ENCODE measurements at regions not wholly inside any gene's neighbourhood (a gene's known extent, or its start where the extent isn't known, plus 50 kb on each side); places are given as distances from the start of the nearest gene placed in this dataset.

DNA sequence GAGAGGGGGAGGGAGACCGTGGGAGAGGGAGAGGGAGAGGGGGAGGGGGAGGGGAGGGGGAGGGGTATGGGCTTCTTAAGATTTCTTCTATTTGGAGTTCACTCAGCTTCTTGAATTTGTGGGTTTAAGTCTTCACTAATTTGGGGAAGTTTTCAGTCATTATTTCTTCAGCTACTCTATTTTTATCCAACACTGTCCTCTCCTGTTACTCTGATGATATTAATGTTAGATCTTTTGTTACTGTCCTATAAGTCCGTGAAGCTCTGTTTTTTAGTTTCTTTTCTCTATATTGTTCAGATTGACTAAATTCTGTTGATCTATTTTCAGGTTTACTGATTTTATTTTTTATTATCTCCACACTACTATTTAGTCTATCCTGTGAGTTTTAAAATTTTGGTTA, 351.5 kb upstream of the TPM1 start:
- no peak for TF ChIP-seq REST (IDR thresholded peaks at IDR 0.05)
- TF ChIP-seq TAF1 (conservative IDR thresholded peaks at IDR 0.05): no peak
- TF ChIP-seq, protein P1, sequence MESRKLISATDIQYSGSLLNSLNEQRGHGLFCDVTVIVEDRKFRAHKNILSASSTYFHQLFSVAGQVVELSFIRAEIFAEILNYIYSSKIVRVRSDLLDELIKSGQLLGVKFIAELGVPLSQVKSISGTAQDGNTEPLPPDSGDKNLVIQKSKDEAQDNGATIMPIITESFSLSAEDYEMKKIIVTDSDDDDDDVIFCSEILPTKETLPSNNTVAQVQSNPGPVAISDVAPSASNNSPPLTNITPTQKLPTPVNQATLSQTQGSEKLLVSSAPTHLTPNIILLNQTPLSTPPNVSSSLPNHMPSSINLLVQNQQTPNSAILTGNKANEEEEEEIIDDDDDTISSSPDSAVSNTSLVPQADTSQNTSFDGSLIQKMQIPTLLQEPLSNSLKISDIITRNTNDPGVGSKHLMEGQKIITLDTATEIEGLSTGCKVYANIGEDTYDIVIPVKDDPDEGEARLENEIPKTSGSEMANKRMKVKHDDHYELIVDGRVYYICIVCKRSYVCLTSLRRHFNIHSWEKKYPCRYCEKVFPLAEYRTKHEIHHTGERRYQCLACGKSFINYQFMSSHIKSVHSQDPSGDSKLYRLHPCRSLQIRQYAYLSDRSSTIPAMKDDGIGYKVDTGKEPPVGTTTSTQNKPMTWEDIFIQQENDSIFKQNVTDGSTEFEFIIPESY (IDR thresholded peaks at IDR 0.05): no peak
- TF ChIP-seq, protein P2, sequence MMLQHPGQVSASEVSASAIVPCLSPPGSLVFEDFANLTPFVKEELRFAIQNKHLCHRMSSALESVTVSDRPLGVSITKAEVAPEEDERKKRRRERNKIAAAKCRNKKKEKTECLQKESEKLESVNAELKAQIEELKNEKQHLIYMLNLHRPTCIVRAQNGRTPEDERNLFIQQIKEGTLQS (IDR thresholded peaks at IDR 0.05): no peak
- TF ChIP-seq GABPA (IDR thresholded peaks at IDR 0.05 in 1 of 2, conservative IDR thresholded peaks at IDR 0.05 in 1 of 2): no peak
- TF ChIP-seq MAX (IDR thresholded peaks at IDR 0.05): no peak
- TF ChIP-seq EGR1 (IDR thresholded peaks at IDR 0.05; ENCODE audit: low read depth in 2 of 2): no peak
- TF ChIP-seq HNF4A (conservative IDR thresholded peaks at IDR 0.05): no peak
- TF ChIP-seq FOXA1 (IDR thresholded peaks at IDR 0.05): no peak
- no peak for TF ChIP-seq FOXA2 (IDR thresholded peaks at IDR 0.05)
- TF ChIP-seq YY1 (IDR thresholded peaks at IDR 0.05): no peak
- TF ChIP-seq SP1 (IDR thresholded peaks at IDR 0.05): no peak
- no peak for TF ChIP-seq HNF4G (IDR thresholded peaks at IDR 0.05)
- TF ChIP-seq RAD21 (IDR thresholded peaks at IDR 0.05): no peak
- no peak for DNase-seq (ENCODE audit: low spot score)
- WGBS: 89% methylated on average over 2 of the region's 2 CpGs
- Histone ChIP-seq H3K4me1 (ENCODE audit: control insufficient read depth in 4 of 4, insufficient read depth in 4 of 4, low read length in 3 of 4) (no peaks in the 10 kb centered on the region), H3K27me3 (ENCODE audit: control insufficient read depth in 4 of 4, insufficient read depth in 4 of 4, low read length in 3 of 4) (no peaks in the 10 kb centered on the region), H3K27ac (ENCODE audit: low read depth in 1 of 2, low read length in 2 of 2) (no peak overlapping the region), H3K4me3 (ENCODE audit: low read depth in 1 of 3, low read length in 3 of 3) (no peak overlapping the region), H3K9me3 (ENCODE audit: control insufficient read depth in 4 of 4, low read length in 3 of 4) (no peaks in the 10 kb centered on the region), H3K9ac (ENCODE audit: low read depth in 1 of 2, low read length in 2 of 2) (no peak overlapping the region), H3K36me3 (ENCODE audit: control insufficient read depth in 4 of 4, insufficient read depth in 3 of 4, low read depth in 1 of 4, low read length in 3 of 4) (peaks cover 0 to 3% (median 0%) of the 10 kb centered on the region in 4 donors)

DNA sequence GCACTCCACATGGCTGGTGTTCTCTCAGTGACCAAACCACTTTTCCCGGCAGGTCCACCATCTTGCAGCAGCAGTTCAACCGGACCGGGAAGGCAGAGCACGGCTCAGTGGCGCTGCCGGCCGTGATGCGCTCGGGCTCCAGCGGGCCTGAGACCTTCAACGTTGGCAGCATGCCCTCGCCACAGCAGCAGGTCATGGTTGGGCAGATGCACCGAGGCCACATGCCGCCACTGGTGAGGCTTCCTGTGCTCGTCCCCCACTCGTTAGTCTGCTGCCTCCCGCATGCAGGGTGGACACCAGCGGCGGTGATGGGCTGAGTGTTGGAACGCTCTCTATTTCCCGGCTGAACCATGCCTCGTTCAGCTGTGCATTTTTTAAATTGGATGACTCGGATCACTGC, 344.9 kb upstream of the TPM1 start:
- peaks cover 0 to 9% (median 0%) of the 10 kb centered on the region in 4 donors for H3K36me3 ChIP-seq (ENCODE audit: control insufficient read depth in 4 of 4, insufficient read depth in 3 of 4, low read depth in 1 of 4, low read length in 3 of 4)
- H3K9ac ChIP-seq (ENCODE audit: low read depth in 1 of 2, low read length in 2 of 2): no peak overlapping the region
- no peaks in the 10 kb centered on the region for H3K27me3 ChIP-seq (ENCODE audit: control insufficient read depth in 4 of 4, insufficient read depth in 4 of 4, low read length in 3 of 4)
- no peak overlapping the region for H3K4me3 ChIP-seq (ENCODE audit: low read depth in 1 of 3, low read length in 3 of 3)
- no peak overlapping the region for H3K27ac ChIP-seq (ENCODE audit: low read depth in 1 of 2, low read length in 2 of 2)
- WGBS: 95% methylated on average over 23 of the region's 23 CpGs
- H3K4me1 ChIP-seq (ENCODE audit: control insufficient read depth in 4 of 4, insufficient read depth in 4 of 4, low read length in 3 of 4): no peaks in the 10 kb centered on the region
- DNase-seq (ENCODE audit: low spot score): no peak
- H3K9me3 ChIP-seq (ENCODE audit: control insufficient read depth in 4 of 4, low read length in 3 of 4): no peaks in the 10 kb centered on the region
- TF ChIP-seq, protein P2 (IDR thresholded peaks at IDR 0.05): no peak
- no peak for TF ChIP-seq HNF4G (IDR thresholded peaks at IDR 0.05)
- TF ChIP-seq EGR1 (IDR thresholded peaks at IDR 0.05; ENCODE audit: low read depth in 2 of 2): no peak
- TF ChIP-seq RAD21 (IDR thresholded peaks at IDR 0.05): no peak
- no peak for TF ChIP-seq GABPA (IDR thresholded peaks at IDR 0.05 in 1 of 2, conservative IDR thresholded peaks at IDR 0.05 in 1 of 2)
- TF ChIP-seq, protein P1 (IDR thresholded peaks at IDR 0.05): no peak
- no peak for TF ChIP-seq RXRA (IDR thresholded peaks at IDR 0.05)
- no peak for TF ChIP-seq REST (IDR thresholded peaks at IDR 0.05)
- no peak for TF ChIP-seq FOXA1 (IDR thresholded peaks at IDR 0.05)
- no peak for TF ChIP-seq SP1 (IDR thresholded peaks at IDR 0.05)
- TF ChIP-seq TAF1 (conservative IDR thresholded peaks at IDR 0.05): no peak
- TF ChIP-seq, protein P3, sequence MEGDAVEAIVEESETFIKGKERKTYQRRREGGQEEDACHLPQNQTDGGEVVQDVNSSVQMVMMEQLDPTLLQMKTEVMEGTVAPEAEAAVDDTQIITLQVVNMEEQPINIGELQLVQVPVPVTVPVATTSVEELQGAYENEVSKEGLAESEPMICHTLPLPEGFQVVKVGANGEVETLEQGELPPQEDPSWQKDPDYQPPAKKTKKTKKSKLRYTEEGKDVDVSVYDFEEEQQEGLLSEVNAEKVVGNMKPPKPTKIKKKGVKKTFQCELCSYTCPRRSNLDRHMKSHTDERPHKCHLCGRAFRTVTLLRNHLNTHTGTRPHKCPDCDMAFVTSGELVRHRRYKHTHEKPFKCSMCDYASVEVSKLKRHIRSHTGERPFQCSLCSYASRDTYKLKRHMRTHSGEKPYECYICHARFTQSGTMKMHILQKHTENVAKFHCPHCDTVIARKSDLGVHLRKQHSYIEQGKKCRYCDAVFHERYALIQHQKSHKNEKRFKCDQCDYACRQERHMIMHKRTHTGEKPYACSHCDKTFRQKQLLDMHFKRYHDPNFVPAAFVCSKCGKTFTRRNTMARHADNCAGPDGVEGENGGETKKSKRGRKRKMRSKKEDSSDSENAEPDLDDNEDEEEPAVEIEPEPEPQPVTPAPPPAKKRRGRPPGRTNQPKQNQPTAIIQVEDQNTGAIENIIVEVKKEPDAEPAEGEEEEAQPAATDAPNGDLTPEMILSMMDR (IDR thresholded peaks at IDR 0.05; ENCODE audit: low read depth, low read length, missing input control): no peak
- TF ChIP-seq MAX (IDR thresholded peaks at IDR 0.05): no peak
- no peak for TF ChIP-seq JUND (IDR thresholded peaks at IDR 0.05)

Data from liver (tissue), 8 donors.